ENCODE measurements at regions not wholly inside any gene's neighbourhood (a gene's known extent, or its start where the extent isn't known, plus 50 kb on each side); places are given as distances from the start of the nearest gene placed in this dataset.

DNA sequence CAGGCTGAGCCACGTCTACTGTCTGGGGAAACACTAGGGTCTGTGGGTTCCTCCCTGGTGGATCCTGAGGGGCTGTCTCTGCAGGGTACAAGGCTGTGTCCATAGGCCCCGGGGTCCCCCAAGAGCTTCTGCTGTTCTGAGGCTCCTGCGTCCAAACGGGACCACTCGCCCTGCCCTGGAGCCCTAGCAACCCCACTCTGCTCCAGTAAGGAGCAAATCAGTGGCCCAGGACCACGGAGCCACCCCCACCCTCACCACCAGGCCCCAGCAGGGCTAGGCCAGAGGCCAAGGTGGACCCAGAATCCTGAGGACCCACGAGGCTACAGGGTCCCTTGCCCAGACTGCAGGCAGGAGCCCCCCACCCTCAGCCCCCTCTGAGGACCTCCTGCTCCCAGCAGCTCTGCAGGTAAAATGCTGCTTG, 75.1 kb upstream of the GALNT9 start:
- Histone ChIP-seq H3K36me3 (no peaks in the 10 kb centered on the region), H3K27ac (no peak overlapping the region), H3K9me3 (ENCODE audit: low read depth) (no peaks in the 10 kb centered on the region), H3K4me3 (no peak overlapping the region), H3K4me1 (ENCODE audit: low read depth) (no peaks in the 10 kb centered on the region), H3K27me3 (no peaks in the 10 kb centered on the region)
- TF ChIP-seq, protein P1, sequence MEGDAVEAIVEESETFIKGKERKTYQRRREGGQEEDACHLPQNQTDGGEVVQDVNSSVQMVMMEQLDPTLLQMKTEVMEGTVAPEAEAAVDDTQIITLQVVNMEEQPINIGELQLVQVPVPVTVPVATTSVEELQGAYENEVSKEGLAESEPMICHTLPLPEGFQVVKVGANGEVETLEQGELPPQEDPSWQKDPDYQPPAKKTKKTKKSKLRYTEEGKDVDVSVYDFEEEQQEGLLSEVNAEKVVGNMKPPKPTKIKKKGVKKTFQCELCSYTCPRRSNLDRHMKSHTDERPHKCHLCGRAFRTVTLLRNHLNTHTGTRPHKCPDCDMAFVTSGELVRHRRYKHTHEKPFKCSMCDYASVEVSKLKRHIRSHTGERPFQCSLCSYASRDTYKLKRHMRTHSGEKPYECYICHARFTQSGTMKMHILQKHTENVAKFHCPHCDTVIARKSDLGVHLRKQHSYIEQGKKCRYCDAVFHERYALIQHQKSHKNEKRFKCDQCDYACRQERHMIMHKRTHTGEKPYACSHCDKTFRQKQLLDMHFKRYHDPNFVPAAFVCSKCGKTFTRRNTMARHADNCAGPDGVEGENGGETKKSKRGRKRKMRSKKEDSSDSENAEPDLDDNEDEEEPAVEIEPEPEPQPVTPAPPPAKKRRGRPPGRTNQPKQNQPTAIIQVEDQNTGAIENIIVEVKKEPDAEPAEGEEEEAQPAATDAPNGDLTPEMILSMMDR (IDR thresholded peaks at IDR 0.05; ENCODE audit: low read depth, low read length), result no peak
- DNase-seq (ENCODE audit: low read depth in 1 of 2, low spot score in 1 of 2), result no peak

DNA sequence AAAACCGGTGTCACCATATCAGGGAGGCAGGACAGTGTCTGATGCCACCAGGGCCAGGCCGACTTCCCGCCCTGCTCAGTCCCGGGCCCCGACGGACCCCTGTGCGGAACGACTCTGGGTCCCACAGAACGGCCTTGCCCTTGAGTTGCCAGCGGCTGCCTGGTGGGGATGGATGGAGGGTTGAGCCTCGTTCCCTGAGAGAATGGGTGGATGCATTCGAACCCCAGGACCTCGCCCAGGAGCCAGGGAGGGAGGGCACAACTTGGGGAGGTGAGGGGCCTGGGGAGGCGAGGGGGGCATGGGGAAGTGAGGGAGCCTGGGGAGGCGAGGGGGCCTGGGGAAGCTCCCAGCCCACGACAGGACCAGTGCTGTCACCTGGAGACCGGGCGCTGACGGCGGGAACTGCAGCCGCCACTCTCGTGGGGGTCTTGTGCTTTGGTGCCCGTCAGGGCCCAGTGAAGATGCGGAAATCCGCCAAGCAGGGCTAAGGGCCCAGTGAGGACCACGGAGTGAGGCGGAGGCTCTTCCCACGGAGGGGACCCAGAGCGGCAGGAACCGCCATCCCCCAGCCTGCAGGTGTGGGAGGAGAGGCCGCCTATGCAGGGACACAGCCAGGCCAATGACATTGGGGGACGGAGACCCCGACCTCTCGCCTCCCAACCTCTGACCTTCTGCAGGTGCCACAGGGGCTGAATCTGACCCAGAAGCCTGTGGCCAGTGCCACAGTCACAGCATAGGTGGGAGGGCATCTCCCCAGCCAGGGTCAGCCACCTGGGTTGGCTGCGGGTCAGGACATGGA, 74.4 kb upstream of the GALNT9 start:
- Histone ChIP-seq H3K27me3 (peaks cover 1% of the 10 kb centered on the region), H3K36me3 (no peaks in the 10 kb centered on the region), H3K4me1 (ENCODE audit: low read depth) (no peaks in the 10 kb centered on the region), H3K27ac (no peak overlapping the region), H3K4me3 (no peak overlapping the region), H3K9me3 (ENCODE audit: low read depth) (no peaks in the 10 kb centered on the region)
- TF ChIP-seq, protein P1 (IDR thresholded peaks at IDR 0.05; ENCODE audit: low read depth, low read length), result no peak
- DNase-seq (ENCODE audit: low read depth in 1 of 2, low spot score in 1 of 2), result no peak

DNA sequence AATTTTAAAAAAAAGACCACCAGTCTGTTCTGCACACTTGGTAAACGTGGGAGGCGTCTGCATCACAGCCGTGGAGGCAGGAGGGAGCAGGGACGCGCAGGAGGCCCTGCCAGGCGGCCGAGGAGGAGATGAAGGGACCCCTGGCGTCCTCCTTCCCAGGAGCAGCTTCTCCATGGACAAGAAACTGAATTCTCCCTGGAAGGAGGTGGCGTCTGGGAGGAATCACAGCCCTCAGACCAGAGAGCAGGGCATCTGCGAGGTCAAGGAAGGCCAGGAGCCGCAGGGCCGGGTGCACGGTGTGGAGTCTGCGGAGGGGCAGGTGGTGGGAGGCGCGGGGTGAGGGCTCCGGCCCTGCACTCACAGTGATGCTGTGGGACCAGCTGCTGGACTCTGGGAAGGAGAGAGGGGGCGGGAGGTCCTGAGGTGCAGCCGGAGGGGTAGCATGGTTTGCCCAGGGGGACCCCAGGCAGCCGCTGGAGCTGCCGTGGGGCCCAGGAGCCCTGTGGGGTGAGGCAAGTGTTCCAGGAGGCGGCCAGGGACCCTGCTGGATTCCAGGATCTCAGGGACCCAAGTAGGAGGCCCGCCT, 73.5 kb upstream of the GALNT9 start:
- no peak for DNase-seq (ENCODE audit: low read depth in 1 of 2, low spot score in 1 of 2)
- H3K9me3 ChIP-seq (ENCODE audit: low read depth), result no peaks in the 10 kb centered on the region
- H3K4me1 ChIP-seq (ENCODE audit: low read depth), result no peaks in the 10 kb centered on the region
- TF ChIP-seq, protein P1 (IDR thresholded peaks at IDR 0.05; ENCODE audit: low read depth, low read length), result no peak
- peaks cover 10% of the 10 kb centered on the region for H3K27me3 ChIP-seq
- H3K36me3 ChIP-seq, result no peaks in the 10 kb centered on the region
- no peak overlapping the region for H3K27ac ChIP-seq
- no peak overlapping the region for H3K4me3 ChIP-seq

DNA sequence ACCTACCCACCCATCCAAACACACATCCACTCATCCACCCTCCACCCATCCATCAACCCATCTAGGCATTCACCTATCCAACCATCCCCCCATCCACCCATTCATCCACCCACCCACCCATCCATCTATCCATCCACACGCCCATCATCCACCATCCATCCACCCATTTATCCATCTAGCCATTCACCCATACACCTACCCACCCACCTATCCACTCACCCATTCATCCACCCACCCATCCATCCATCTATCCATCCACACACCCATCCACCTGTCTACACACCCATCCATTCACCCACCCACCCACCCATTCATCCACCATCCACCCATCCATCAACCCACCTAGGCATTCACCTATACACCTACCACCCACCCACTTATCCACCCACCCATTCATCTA, 72.6 kb upstream of the GALNT9 start:
- TF ChIP-seq, protein P1 (IDR thresholded peaks at IDR 0.05; ENCODE audit: low read depth, low read length), result no peak
- H3K9me3 ChIP-seq (ENCODE audit: low read depth), result no peaks in the 10 kb centered on the region
- no peaks in the 10 kb centered on the region for H3K4me1 ChIP-seq (ENCODE audit: low read depth)
- no peak overlapping the region for H3K4me3 ChIP-seq
- DNase-seq (ENCODE audit: low read depth in 1 of 2, low spot score in 1 of 2), result no peak
- no peaks in the 10 kb centered on the region for H3K36me3 ChIP-seq
- no peak overlapping the region for H3K27ac ChIP-seq
- peaks cover 20% of the 10 kb centered on the region for H3K27me3 ChIP-seq

DNA sequence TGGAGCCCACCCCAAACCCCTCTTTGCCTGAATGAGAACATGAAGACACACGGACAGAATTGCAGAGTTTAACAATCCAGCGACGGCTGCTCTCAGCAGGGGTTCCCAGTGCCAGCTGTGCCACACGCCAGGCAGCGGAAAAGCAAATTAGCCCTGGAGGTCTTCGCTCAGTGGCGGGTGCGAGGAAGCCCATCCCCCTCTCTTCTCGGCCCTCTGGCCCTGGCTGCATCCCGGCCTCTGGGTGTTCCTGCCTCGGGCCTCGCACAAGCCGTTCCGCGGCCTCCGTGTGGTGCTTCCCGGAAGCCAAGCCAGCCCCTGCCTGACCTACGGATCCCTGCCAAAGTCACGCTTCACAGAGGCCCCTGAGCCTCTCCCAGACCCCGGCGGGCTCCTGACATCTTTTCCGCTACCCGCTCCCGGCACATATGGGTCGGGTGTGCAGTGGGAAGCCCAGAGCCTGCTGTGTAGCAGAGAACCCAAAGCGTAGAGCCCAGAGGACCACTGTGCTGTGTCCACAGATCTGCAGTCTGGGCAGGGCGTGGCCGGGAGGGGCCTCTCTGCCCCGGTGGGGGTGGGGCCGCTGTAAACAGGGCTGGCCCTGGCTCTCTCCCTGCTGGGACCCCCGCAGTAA, 70.7 kb upstream of the GALNT9 start:
- Histone ChIP-seq H3K9me3 (ENCODE audit: low read depth) (no peaks in the 10 kb centered on the region), H3K27me3 (peaks cover 38% of the 10 kb centered on the region), H3K4me1 (ENCODE audit: low read depth) (no peaks in the 10 kb centered on the region), H3K36me3 (no peaks in the 10 kb centered on the region), H3K27ac (no peak overlapping the region), H3K4me3 (no peak overlapping the region)
- peak in 1 of 2 donors; percentile 8 for DNase-seq (ENCODE audit: low read depth in 1 of 2, low spot score in 1 of 2)
- TF ChIP-seq, protein P1 (IDR thresholded peaks at IDR 0.05; ENCODE audit: low read depth, low read length), result no peak

Data from cardiac muscle cell (in vitro differentiated cells and primary cell).